ENCODE measurements at regions not wholly inside any gene's neighbourhood (a gene's known extent, or its start where the extent isn't known, plus 50 kb on each side); places are given as distances from the start of the nearest gene placed in this dataset.

DNA sequence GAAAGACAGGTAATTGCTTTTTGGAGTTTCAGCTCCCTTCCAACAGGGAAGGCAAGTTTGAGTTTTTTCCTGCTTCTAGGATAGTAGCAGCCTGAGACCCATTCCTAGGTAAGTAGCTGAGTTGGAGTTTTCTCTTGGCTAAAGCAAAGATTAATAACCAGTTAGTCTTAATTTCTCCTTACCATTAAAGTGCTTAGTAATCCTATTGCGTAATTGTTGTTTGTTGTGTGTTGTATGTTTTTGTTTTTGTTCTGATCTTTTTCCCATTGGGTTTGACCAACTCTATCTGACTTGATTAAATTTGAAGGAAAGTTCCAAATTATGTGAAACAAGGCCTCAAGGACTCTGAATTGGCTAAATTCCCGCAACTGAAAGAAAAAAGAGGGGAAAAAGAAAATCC lies 83.5 kb downstream of the TBX22 start:
- no peak for DNase-seq

DNA sequence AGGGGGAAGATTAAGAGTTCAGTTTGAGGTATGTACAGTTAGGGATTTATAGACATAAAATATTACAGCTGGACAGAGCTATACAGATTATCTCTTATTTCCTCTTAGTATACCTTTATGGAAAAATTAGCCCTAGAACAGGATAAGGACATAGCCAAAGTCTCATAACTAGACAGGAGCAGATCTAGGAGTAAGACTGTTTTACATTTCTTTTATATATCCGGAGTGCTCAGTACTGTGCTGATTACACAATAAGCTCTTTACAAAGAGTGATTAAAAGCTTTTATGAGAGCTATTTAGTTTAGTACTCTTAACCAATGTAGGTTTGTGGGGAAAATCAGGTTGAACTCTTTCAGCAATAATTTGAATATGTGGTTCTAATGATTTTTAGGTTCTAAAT lies 105.8 kb downstream of the TBX22 start:
- no peak for DNase-seq

DNA sequence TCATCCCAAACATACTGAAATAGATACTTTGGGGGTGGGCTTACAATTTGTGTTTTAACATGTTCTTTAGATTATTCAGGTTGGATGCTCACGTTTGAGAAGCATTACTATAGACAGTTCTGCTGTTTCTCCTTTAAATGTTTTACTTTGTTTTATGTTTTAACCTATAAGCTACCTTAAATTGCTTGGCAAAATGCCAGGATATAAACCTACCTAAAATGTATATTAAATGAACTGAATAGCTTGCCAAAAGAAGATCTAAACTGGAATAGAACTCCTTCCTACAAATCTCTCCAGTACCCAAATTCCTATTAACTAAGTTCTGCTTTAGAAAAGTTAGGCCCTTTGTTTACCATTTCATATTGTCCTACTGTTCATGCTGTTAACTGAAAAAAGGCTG lies 124.4 kb downstream of the TBX22 start:
- no peak for DNase-seq

DNA sequence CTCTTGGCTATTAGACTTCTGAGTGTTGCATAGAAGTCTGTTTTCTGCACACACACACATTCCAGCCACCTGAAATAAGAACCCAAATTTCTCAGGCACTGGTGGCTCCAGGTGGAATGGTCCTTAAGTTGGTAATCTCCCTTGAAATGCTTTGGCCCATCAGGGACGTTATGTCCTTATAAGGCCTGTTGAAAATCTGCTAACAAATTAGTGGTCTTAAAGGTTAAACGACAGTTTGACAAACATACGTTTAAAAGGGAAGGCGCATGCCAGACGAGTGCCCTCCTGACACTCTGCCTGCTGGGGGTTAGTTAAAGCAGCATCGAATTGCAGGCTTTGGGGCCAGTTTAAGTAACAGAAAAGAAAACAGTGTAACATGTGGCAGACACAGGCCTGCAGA lies 125.0 kb downstream of the TBX22 start:
- DNase-seq = no peak

DNA sequence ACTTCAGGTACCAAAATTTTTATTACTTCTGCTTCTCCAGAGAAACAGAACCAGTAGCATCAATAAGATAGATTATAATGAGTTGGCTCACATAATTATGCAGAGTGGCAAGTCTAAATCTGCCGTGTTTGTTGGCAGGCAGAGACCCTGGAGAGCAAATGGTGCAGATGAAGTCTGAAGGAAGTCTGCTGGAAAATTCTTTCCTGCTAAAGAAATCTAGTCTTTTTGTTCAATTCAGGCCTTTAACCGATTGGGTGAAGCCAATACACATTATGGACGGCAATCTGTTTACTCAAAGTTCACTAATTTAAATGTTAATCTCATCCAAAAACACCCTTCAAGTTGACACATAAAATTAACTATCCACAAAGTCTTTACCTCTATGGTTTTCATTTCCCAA lies 156.0 kb downstream of the TBX22 start:
- no peak for DNase-seq

DNA sequence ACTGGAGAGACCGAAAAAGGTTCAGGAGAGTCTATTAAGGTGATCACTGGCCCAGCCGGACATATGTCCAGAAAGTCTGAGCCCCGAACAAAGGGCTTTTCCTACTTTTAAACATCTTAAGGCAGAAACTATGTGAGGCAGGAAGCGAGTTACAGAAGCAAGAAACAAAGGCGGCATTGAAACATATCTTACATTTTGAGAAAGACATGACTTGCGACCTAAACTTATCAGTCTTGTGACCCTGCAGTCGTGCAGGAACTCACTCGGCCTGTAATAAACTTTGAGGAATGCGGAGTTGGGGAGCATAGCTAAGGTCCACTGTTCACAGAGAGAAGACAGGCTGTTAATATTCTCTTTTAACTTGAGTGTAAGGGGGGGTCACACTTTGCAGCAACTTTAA lies 158.7 kb downstream of the TBX22 start:
- no peak for DNase-seq

DNA sequence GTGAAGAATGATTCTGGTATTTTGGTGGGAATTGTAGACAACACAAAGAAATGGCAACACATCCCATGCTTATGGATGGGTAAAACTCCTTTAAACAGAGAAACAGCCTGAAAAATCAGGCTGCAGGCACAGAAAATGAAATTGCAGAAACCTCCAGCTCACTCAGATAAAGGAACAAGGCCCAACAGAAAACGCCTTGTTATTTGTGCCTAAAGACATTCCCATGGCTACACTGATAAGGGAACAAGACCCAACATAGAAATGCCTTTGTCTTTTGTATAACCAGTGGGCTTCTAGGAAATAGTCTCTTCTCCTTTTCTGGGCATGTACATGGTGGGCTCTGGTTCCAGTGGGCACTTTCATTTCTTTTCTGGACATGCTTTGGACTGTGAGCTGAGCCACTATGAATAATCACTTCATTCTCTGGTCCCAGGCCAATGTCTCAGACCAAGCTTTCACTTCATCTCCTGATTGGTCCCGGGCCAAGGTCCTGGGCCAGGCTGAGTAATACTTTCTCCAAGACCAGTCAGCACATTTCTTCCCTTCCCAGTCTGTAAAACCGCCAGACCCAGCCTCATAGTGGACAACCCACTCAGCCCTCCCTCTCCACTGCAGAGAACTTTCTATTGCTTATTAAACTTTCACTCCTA lies 160.5 kb downstream of the TBX22 start:
- DNase-seq = no peak

DNA sequence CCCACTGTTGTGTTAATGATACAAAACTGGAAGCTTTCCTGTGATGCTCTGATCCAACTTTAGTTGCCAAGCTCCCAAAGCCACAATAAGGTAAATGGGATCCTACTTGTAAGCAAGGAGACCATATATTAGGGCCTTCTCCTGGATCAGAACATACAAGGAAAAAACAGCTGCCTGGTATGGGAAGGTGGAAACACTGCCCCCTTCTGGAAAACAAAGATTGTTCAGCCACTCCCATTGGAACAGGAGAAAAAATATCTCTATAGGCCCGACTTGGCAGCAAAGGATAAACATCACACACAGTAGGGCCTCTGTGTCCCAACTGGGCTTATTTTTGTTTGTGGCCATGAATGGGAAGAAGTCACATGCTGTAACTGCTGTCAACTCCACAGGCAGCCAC lies 166.5 kb downstream of the TBX22 start:
- no peak for DNase-seq

DNA sequence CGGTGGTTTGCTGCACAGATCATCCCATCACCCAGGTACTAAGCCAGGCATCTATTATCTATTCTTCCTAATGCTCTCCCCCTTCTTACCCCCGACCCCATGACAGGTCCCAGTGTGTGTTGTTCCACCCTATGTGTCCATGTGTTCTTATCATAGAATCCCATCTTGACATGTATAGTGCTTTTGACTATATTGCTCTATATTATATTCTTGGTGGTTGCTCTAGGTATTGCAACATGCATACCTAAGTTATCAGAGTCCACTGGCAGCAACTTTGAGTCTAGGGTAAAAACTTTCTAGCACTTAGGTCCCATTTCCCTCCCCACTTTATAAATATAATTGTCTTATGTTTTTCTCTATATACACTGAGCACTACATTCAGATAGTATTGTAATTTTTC lies 170.3 kb downstream of the TBX22 start:
- no peak for DNase-seq

DNA sequence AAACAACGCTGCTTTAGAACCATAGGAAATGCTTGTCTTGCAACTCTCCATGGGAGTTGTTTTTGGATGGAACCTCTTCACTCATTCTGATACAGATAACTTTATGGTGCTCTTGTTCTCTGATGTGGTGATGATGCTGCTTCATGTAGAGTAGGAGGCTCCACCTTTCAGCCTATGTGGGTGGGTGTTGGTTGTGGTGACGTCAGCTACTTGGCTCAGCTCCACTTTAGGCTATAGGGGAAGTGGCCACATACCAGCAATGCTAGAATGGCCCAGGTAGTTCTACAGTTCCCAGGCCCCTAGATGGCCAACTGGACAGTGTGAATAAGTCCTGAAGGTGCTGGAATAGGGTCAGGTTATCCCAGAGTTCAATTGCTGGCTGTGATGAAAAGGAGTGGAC lies 192.1 kb downstream of the TBX22 start:
- DNase-seq = no peak

DNA sequence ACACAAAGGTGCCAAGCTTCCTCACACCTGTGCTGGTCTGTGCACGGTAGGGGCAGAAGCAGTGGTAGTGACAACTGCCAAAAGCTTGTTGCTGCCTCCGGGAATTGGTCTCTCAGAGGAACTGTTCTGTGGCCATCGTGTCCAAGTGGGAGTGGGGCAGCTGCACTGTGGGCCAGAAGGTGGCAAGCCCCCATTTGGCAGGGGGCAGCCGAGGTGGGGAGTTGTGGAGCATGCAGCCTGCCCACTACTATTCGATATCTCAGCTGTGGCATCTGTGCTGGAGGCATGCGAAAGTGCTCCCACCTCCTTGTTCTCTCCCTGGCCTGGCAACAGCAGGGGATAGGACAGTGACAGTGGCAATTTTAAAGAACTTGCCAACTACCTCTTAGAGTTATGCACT lies 192.8 kb downstream of the TBX22 start:
- DNase-seq = no peak

DNA sequence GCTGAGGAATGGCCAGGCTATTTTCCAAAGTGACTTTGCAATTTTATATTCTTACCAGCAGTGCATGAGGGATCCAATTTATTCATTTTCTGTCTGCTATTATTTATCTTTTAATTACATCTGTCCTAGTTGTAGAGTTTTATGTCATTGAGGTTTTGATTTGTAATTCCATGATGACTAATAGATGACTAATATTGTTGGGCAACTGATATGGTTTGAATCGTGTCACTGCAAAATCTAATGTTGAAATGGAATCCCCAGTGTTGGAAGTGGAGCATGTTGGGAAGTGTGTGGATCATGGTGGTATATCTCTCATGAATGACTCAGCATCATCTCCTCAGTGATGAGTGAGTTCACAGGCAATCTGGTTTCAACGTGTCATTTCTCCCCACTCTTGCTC lies 201.5 kb downstream of the TBX22 start:
- no peak for DNase-seq

DNA sequence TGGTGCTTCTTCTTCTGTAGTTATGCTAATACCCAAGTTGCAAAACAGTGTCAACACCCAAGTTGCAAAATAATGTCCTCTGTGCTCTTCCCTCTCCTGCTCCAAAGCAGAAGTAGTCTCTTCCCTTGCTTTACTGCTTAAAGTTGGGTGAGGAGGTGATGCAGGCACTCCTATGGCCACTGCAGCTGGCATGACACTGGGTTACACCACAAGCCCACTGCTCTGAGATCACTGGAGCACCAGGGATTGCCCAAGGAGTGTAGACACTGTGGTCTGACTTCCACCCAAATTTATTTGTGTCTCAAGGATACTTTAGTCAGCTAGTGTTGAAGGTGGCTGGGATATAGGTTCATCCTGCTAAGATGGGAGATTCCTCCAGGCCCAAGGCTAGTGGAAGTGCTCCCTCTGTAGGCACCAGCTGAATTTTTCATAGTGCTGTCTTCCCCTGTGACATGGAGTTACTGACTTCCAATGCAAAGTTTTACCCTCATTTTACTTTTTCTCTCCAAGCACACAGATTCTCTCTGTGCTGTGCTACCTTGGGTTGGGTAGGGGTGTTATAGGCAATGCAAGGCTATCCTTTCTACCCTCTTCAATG lies 196.2 kb upstream of the TENT5D start:
- no peak for DNase-seq

DNA sequence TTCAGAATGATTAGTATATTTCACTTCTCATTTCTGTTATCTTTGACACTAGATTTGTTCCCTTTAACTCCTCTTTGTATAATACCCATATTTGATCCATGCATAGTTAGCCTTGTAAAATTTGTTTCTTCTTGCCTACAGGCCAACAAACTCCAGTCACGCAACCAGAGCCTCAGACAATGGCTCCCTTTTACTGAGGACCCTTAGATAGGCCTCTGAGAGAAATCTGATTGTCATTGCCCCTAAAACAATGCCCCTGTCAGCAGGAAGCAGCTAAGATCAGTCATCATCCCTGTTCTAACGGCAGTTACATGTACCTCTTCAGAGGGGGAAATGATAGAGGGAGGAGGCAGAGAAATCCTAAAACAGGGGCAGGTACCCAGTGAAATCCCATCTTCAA lies 190.6 kb upstream of the TENT5D start:
- no peak for DNase-seq

DNA sequence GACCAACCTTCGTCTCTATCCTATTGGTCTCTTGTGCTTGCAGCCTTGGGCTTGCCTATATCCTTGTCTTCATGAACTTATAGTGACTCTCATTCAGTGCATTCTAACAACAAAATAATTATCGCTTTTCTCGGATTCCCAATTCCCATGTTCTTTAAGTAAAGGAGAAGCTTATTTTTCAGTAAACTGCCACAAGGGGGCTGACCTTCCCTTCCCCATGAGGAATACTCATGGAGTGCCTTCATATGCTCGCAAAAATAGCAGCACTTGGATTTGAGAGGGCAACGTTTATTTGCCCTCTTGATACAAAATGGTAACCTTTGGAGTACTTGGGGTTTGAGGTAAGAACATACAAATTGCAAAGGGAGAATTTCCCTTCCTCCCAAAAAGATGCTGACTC lies 183.2 kb upstream of the TENT5D start:
- DNase-seq = no peak

DNA sequence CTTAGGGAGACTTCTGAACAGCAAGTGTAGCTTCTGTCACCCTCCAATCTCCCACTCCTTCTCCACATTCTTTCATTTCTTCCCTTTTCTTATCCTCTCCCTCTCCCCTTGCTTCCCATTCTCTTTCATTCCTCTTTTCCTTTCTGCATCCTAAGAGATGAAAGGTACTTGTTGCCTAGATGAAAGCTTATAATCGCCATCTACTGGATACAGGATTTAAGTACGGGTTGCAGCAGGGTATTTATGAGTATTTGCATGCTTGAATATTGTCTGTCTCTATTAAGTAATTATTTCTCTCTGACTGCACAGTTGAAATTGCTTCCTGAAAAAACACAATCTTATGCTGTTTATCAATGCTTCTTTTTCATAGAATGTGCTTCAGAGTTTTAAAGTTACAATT lies 174.0 kb upstream of the TENT5D start:
- no peak for DNase-seq

DNA sequence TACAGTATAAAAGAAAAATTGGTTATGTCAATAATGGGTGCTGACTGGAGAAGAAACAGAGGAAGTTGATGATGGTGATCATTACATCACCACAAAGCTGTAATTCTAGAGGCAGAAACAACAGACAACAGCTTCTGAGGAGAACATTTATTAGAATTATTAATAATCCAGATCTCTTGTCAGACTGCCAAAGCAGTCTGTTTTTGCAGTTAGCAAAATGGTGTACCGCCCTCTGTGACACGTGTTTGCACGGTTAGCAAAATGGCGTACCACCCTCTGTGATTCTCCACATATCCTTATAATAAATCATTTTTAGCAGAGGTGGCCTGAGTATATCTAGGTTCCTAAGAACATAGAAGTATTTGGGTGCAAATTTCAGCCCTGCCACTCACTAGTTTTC lies 154.0 kb upstream of the TENT5D start:
- DNase-seq = no peak

DNA sequence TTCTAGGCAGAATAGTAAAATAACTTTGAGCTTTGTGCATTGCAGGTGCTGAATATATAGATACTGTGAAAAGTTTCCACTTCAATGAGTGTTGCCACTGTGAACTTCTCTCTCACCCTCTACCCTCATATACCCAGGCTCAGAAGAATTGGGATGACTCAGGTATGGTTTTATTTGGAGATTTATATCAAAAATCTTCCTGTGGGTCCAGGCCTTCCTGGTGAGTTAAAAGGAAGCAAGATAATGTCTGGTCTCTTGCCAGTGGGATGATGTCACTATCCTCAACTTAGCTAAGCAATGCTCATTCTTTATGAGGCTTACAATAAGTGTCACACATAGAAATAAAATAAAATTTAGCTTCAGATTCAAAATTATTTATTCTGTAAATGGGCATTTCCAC lies 153.3 kb upstream of the TENT5D start:
- DNase-seq = no peak

DNA sequence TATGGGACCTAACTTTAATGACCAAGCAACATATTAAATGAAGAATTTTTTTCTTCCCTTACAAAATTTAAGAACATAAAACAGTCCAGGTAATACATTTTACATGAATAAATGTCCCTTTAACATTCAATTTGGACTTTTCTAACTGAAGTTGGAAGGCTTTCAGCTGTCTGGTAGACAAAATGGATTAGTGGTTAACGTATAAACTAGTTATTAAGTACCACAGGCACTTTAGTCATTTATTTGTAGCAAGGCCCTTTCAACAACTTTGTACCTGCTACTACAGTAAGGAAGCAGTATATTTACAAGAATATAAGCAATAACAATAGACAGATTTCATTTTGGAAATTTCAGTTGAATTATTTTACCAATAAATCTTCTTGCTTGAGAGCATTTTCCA lies 152.5 kb upstream of the TENT5D start:
- DNase-seq = no peak

DNA sequence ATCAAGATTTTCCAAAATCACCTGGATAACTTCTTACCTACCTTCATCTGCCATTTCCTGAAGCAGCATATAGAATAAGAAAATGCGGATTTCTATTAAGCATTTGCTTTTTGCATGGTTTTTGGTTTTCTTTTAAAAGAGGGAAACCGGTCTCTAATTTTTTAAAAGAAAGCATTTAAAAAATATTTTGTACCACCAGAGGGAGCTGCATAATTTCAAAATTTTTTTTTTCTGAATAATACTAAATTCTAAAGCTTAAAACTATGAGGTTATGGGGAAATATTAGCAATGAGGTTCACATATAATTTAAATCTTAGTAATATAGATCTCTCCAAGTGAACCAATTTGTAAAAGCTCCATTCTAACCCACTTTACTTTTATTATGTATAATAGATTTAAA lies 137.7 kb upstream of the TENT5D start:
- no peak for DNase-seq

DNA sequence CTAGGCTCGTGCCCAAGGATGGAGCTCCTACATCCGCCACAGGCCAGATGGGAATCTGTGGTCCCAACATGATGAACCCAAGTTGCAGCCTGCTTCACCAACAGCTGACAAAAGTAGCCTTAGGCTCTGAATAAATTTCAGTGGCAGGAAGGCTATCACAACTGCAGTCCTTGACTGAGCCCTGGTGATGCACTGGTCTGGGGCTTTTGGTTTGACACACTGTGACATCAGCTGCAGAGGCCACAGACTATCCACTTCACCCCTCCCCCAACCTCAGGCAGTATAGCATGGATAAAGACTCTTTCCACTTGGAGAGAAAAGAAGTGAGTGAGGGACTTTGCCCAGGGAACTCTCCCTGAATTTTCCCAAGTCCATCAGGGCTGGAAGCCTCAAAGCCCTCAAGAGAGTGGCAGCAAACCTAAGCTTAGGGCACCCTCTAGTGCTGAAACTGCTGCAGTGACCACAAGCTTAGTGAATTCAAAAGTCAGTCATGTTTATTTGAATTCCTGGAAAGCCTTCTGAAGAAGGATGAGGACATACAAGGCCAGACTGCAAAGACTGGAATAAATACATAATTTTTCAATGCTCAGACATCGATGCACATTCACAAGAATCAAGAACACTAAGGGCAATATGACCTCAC lies 135.0 kb upstream of the TENT5D start:
- DNase-seq = peak; percentile 2

DNA sequence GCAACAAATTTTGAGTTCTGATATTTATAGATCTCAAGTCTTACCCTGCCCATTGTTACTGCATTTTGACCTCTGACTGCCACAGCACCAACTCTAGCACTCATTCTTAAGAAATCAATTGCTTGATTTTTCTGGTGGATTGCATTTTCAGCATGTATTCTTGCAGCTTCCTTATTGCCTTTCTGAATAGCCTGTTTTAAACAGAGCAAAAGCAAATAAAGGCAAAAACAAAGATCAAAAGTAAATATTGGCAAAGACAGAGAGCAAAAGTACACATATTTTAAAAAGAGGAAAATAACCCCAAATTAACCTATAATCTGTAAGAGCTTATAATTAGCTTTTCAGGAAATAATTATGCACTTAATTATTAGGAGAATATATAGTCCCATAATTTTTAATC lies 129.4 kb upstream of the TENT5D start:
- no peak for DNase-seq

DNA sequence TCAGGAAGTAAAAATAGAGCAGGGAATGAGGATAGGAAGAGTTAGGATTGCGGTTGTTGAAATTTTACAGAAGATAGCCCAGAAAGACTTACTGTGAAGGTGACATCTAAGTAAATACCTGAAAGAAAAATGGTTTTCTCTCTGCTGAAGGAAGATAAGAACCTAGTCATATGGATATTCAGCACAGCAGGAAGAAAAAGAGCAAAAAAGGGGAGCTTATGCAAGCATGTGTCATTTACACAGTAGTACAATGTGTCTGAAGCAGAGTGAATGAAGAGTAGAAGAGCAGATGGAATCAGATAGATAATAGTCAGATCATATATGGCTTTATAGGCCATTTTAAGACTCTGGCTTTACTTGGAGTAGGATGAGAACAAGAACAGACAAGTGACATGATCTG lies 126.9 kb upstream of the TENT5D start:
- no peak for DNase-seq

DNA sequence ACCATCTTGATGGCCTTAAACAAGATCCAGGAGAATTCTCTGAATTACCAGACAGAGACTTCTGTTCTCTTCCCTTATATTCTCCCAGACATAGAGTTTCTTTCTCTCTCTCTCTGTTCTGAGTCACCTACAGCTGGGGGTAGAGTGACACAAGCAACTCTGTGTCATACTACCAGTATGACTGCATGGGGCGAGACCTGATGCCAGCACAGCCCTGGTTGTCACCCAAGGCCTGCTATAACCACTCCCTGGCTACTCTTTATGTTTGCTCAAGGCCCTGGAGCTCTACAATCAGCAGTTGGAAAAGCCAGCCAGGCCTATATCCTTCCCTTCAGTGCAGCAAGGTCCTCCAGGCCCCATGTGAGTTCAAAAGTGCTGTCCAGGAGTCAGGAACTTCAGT lies 114.2 kb upstream of the TENT5D start:
- DNase-seq = no peak

DNA sequence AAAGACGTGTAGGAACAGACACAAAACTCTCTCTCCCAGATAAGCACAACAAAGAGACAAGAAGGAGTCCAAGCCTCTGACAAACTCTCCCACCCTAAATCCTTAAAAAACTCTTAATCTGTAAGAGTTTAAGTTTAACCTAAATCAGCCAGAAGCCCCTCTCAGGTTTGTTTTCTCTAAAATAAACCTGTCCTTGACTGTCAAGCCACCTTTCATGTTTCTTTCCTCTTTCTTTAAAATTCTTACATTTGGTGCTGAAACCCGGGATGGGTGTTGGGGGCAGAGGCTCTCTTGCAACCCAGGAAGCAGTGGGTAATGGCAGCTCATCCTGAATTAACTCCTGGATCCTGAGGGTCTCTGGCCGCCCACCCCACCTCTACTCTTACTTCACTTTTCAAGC lies 107.8 kb upstream of the TENT5D start:
- no peak for DNase-seq

All from activated CD4-positive, alpha-beta T cell treated with anti-CD3 and anti-CD28 coated beads for 48 hours (primary cell).